WTC11 (cell line): ENCODE measurements at regions not wholly inside any gene's neighbourhood (a gene's known extent, or its start where the extent isn't known, plus 50 kb on each side); places are given as distances from the start of the nearest gene placed in this dataset.

Source experiments
- HMGA2 ChIP-seq: fragments of 250-450 bp; sonication (Bioruptor Pico); IDR thresholded peaks from 2 replicates; pipeline ENCODE4 v1.4.0; 2021; ENCODE audit warnings: mild to moderate bottlenecking, moderate library complexity
- MYBL2 ChIP-seq: sonication (generic); formaldehyde crosslinking; IDR thresholded peaks from 2 replicates; pipeline ENCODE4 v1.8.1; 2023; ENCODE audit warnings: mild to moderate bottlenecking, moderate library complexity, missing genetic modification reagents
- SOX15 ChIP-seq: fragments of 250-450 bp; sonication (Bioruptor Pico); IDR thresholded peaks from 2 replicates; pipeline ENCODE4 v1.9.0; 2021; ENCODE audit warnings: mild to moderate bottlenecking
- STAT6 ChIP-seq: sonication (generic); formaldehyde crosslinking; conservative IDR thresholded peaks from 2 replicates; pipeline ENCODE4 v1.8.1; 2023; ENCODE audit warnings: mild to moderate bottlenecking, low read depth, missing genetic modification reagents, moderate library complexity
- TEAD4 ChIP-seq: sonication (generic); formaldehyde crosslinking; IDR thresholded peaks from 2 replicates; pipeline ENCODE4 v1.8.0; 2022; ENCODE audit warnings: mild to moderate bottlenecking, missing genetic modification reagents
- ZNF232 ChIP-seq: sonication (generic); formaldehyde crosslinking; IDR thresholded peaks from 2 replicates; pipeline ENCODE4 v1.8.0; 2022; ENCODE audit warnings: mild to moderate bottlenecking, missing genetic modification reagents
- TF ChIP-seq, protein P1 (sequence below): fragments of 200-600 bp; IDR thresholded peaks from 2 replicates; pipeline ENCODE4 v1.8.0; 2022; ENCODE audit warnings: antibody characterized with exemption
- TF ChIP-seq, protein P2 (sequence below): fragments of 250-450 bp; sonication (Bioruptor Pico); conservative IDR thresholded peaks from 2 replicates; pipeline ENCODE4 v1.9.0; 2021; ENCODE audit warnings: mild to moderate bottlenecking

GRCh38 chr1:106494646-106495045 lies 561.8 kb upstream of the PRMT6 start:
- TF ChIP-seq, protein P1, sequence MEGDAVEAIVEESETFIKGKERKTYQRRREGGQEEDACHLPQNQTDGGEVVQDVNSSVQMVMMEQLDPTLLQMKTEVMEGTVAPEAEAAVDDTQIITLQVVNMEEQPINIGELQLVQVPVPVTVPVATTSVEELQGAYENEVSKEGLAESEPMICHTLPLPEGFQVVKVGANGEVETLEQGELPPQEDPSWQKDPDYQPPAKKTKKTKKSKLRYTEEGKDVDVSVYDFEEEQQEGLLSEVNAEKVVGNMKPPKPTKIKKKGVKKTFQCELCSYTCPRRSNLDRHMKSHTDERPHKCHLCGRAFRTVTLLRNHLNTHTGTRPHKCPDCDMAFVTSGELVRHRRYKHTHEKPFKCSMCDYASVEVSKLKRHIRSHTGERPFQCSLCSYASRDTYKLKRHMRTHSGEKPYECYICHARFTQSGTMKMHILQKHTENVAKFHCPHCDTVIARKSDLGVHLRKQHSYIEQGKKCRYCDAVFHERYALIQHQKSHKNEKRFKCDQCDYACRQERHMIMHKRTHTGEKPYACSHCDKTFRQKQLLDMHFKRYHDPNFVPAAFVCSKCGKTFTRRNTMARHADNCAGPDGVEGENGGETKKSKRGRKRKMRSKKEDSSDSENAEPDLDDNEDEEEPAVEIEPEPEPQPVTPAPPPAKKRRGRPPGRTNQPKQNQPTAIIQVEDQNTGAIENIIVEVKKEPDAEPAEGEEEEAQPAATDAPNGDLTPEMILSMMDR: no peak
- TF ChIP-seq MYBL2: no peak
- TF ChIP-seq HMGA2 (CRISPR knock-in tag): no peak
- TF ChIP-seq, protein P2, sequence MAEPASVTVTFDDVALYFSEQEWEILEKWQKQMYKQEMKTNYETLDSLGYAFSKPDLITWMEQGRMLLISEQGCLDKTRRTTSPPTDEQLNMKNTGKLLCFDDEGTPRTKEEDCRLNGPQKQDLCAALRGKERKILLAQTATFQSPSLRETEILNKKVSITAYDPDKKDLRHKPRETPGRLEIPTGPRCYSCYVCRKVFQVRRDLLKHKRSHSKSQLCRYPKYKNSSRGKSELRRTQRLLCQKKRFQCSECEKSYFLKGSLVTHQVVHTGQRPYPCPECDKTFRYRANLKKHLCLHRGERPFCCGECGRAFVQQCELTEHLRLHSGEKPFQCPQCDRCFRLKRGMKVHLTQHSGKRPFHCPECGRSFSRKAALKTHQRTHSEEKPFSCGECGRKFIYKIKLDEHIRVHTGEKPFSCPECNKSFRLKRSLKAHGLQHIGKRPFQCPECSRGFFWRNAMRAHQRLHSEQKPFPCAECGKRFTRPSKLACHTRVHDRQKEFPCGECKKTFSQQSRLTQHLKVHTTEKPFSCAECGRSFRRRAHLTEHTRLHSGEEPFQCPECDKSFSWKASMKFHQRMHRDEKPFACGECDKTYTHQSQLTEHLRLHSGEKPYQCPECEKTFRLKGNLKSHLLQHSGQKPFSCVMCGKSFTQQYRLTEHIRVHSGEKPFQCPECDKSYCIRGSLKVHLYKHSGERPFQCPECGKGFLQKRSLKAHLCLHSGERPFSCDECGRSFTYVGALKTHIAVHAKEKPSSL (CRISPR knock-in tag): no peak
- TF ChIP-seq ZNF232 (CRISPR knock-in tag): no peak
- no peak for TF ChIP-seq TEAD4 (CRISPR knock-in tag)
- no peak for TF ChIP-seq STAT6 (CRISPR knock-in tag)
- no peak for TF ChIP-seq SOX15 (CRISPR knock-in tag)
